ENCODE measurements at regions not wholly inside any gene's neighbourhood (a gene's known extent, or its start where the extent isn't known, plus 50 kb on each side); places are given as distances from the start of the nearest gene placed in this dataset.

DNA sequence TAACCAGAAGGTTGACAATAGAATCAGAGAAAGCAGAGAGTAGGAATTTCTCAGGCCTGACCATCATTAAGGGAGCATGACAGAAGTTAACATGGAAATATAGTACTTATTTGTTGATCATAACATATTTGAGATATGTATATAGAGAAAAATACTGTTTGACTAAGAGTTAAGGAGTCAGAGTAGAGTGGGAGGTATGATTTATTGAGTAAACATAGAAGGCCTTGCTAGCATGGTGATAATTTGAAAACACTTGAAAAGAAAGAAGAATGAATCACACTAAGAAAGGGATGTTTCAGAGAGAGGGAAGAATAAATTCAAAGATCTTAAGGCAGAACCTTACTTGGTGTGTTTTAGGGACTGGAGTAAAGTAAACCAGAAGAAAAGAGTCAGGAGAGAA lies 437.2 kb upstream of the TECRL start:
- no peaks in the 10 kb centered on the region for H3K4me1 ChIP-seq (ENCODE audit: insufficient read depth, low read length)
- H3K9ac ChIP-seq (ENCODE audit: insufficient read depth, low read depth, low read length) = no peak overlapping the region
- no peaks in the 10 kb centered on the region for H3K36me3 ChIP-seq (replicated peaks in 1 of 2; ENCODE audit: control insufficient read depth in 1 of 2, insufficient read depth in 2 of 2, low read length in 2 of 2)
- H3K79me2 ChIP-seq (ENCODE audit: insufficient read depth, low read length) = no peaks in the 10 kb centered on the region
- ChIA-PET POLR2A (no interaction called here), CTCF (ENCODE audit: low intra/inter-chr PET ratio, low total read pairs) (no interaction called here)
- BruUV-seq (replicated peaks) = no TSS peak
- TF ChIP-seq NFIB (CRISPR knock-in tag; IDR thresholded peaks at IDR 0.05; ENCODE audit: borderline replicate concordance) (no peak), ISX (CRISPR knock-in tag; conservative IDR thresholded peaks at IDR 0.05) (no peak), RBFOX2 (IDR thresholded peaks at IDR 0.05; ENCODE audit: low read depth, low read length) (no peak), NFYC (CRISPR knock-in tag; IDR thresholded peaks at IDR 0.05) (no peak)
- intact Hi-C loops (cut with micrococcal nuclease; ENCODE audit: unreplicated experiment) = no loop called here
- in situ Hi-C loops (cut with HindIII; ENCODE audit: extremely low pct_ligation_motif_present, low pct_unique_long_range_greater_than_20kb) = no loop called here
- H3K9me3 ChIP-seq (ENCODE audit: low read length) = no peaks in the 10 kb centered on the region
- H2AFZ ChIP-seq (ENCODE audit: low read length) = no peak overlapping the region
- no peak overlapping the region for H3K4me3 ChIP-seq (replicated peaks in 1 of 3; ENCODE audit: insufficient read depth in 1 of 3, low read depth in 2 of 3, low read length in 3 of 3)
- no peak overlapping the region for H3K27ac ChIP-seq (ENCODE audit: extremely low read length, insufficient read depth, low read length)
- ATAC-seq (no peak), DNase-seq (ENCODE audit: low spot score) (no peak), FAIRE-seq (no peak)
- H3K4me2 ChIP-seq (ENCODE audit: low read depth, low read length) = no peak overlapping the region
- H3K27me3 ChIP-seq (ENCODE audit: control insufficient read depth in 1 of 2, insufficient read depth in 2 of 2, low read length in 2 of 2) = no peaks in the 10 kb centered on the region
- no peaks in the 10 kb centered on the region for H4K20me1 ChIP-seq (ENCODE audit: insufficient read depth, low read length)

DNA sequence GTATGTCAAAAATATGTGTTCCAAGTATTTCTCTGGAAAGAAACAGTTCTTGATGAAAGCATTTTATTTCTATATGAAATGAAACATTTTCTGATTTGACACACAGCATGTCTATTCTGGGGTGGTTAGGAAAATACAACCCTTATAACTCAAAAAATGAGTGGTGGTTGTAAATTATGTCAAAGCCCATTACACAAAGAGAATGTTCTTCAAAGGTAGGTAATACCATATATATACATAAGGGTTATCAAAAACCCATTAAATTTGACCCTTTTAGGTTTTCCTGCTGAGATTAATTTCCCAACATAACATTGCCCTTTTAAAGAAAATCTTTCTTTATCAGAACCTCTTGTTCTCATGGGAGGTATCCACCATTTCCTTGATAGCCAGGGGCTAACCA lies 420.5 kb upstream of the TECRL start:
- H3K27ac ChIP-seq (ENCODE audit: extremely low read length, insufficient read depth, low read length) = no peak overlapping the region
- CTCF ChIA-PET (ENCODE audit: low intra/inter-chr PET ratio, low total read pairs) = no interaction called here
- BruUV-seq (replicated peaks) = no TSS peak
- H3K4me2 ChIP-seq (ENCODE audit: low read depth, low read length) = no peak overlapping the region
- no peak overlapping the region for H3K9ac ChIP-seq (ENCODE audit: insufficient read depth, low read depth, low read length)
- intact Hi-C loops (cut with micrococcal nuclease; ENCODE audit: unreplicated experiment) = no loop called here
- in situ Hi-C loops (cut with HindIII; ENCODE audit: extremely low pct_ligation_motif_present, low pct_unique_long_range_greater_than_20kb) = no loop called here
- no peak for ATAC-seq
- no peak for TF ChIP-seq NFKBIZ (CRISPR knock-in tag; IDR thresholded peaks at IDR 0.05)
- TF ChIP-seq SATB2 (CRISPR knock-in tag; IDR thresholded peaks at IDR 0.05) = no peak
- no peak for TF ChIP-seq ZNF766 (CRISPR knock-in tag; IDR thresholded peaks at IDR 0.05; ENCODE audit: borderline replicate concordance)
- TF ChIP-seq DPF2 (CRISPR knock-in tag; IDR thresholded peaks at IDR 0.05; ENCODE audit: borderline replicate concordance, low read depth) = no peak
- TF ChIP-seq ELF4 (CRISPR knock-in tag; IDR thresholded peaks at IDR 0.05; ENCODE audit: borderline replicate concordance) = no peak
- no peak for TF ChIP-seq ZNF549 (CRISPR knock-in tag; IDR thresholded peaks at IDR 0.05)
- TF ChIP-seq ZBTB7A (CRISPR knock-in tag; IDR thresholded peaks at IDR 0.05) = no peak
- TF ChIP-seq TOE1 (CRISPR knock-in tag; IDR thresholded peaks at IDR 0.05) = no peak
- TF ChIP-seq, protein P1, sequence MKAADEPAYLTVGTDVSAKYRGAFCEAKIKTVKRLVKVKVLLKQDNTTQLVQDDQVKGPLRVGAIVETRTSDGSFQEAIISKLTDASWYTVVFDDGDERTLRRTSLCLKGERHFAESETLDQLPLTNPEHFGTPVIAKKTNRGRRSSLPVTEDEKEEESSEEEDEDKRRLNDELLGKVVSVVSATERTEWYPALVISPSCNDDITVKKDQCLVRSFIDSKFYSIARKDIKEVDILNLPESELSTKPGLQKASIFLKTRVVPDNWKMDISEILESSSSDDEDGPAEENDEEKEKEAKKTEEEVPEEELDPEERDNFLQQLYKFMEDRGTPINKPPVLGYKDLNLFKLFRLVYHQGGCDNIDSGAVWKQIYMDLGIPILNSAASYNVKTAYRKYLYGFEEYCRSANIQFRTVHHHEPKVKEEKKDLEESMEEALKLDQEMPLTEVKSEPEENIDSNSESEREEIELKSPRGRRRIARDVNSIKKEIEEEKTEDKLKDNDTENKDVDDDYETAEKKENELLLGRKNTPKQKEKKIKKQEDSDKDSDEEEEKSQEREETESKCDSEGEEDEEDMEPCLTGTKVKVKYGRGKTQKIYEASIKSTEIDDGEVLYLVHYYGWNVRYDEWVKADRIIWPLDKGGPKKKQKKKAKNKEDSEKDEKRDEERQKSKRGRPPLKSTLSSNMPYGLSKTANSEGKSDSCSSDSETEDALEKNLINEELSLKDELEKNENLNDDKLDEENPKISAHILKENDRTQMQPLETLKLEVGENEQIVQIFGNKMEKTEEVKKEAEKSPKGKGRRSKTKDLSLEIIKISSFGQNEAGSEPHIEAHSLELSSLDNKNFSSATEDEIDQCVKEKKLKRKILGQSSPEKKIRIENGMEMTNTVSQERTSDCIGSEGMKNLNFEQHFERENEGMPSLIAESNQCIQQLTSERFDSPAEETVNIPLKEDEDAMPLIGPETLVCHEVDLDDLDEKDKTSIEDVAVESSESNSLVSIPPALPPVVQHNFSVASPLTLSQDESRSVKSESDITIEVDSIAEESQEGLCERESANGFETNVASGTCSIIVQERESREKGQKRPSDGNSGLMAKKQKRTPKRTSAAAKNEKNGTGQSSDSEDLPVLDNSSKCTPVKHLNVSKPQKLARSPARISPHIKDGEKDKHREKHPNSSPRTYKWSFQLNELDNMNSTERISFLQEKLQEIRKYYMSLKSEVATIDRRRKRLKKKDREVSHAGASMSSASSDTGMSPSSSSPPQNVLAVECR (CRISPR knock-in tag; IDR thresholded peaks at IDR 0.05; ENCODE audit: borderline replicate concordance) = no peak
- TF ChIP-seq ZNF367 (CRISPR knock-in tag; IDR thresholded peaks at IDR 0.05; ENCODE audit: borderline replicate concordance) = no peak
- no peaks in the 10 kb centered on the region for H3K79me2 ChIP-seq (ENCODE audit: insufficient read depth, low read length)
- no peak overlapping the region for H3K4me3 ChIP-seq (replicated peaks in 1 of 3; ENCODE audit: insufficient read depth in 1 of 3, low read depth in 2 of 3, low read length in 3 of 3)
- no peaks in the 10 kb centered on the region for H3K36me3 ChIP-seq (replicated peaks in 1 of 2; ENCODE audit: control insufficient read depth in 1 of 2, insufficient read depth in 2 of 2, low read length in 2 of 2)
- H4K20me1 ChIP-seq (ENCODE audit: insufficient read depth, low read length) = no peaks in the 10 kb centered on the region
- no peaks in the 10 kb centered on the region for H3K27me3 ChIP-seq (ENCODE audit: control insufficient read depth in 1 of 2, insufficient read depth in 2 of 2, low read length in 2 of 2)
- FAIRE-seq = no peak
- H3K9me3 ChIP-seq (ENCODE audit: low read length) = no peaks in the 10 kb centered on the region
- POLR2A ChIA-PET = no interaction called here
- H3K4me1 ChIP-seq (ENCODE audit: insufficient read depth, low read length) = no peaks in the 10 kb centered on the region
- H2AFZ ChIP-seq (ENCODE audit: low read length) = no peak overlapping the region
- no peak for DNase-seq (ENCODE audit: low spot score)

All from HepG2 (cell line).